ENCODE measurements at regions not wholly inside any gene's neighbourhood (a gene's known extent, or its start where the extent isn't known, plus 50 kb on each side); places are given as distances from the start of the nearest gene placed in this dataset.

DNA sequence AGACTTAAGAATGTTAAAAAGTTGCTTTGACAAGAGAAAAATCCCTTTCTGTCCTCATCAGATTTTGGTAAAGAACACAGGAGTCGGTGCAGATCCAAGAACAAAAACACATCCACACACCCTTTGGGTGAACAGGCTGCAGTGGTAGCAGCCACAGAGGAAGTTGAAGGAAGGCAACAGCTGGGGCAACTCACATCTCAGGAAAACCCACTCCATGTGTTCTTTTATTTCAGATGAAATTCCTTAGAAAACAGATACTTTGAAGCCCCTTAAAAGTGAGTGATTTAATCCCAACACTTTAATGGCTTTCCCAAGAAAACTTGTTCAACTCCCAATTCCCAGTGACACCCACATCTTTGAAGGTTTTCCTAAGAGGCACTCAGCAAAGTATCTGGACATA is 271.3 kb downstream of the ICOS start:
- H3K9me3 ChIP-seq (ENCODE audit: low read length) = no peaks in the 10 kb centered on the region
- H3K9ac ChIP-seq (ENCODE audit: low read length) = no peak overlapping the region
- H3F3A ChIP-seq (ENCODE audit: insufficient read depth, low read length) = no peaks in the 10 kb centered on the region
- H2AFZ ChIP-seq (ENCODE audit: low read length) = no peak overlapping the region
- H3K9me2 ChIP-seq (ENCODE audit: low read depth, low read length) = no peaks in the 10 kb centered on the region
- H3K79me2 ChIP-seq (ENCODE audit: insufficient read depth, low read length) = no peaks in the 10 kb centered on the region
- H3K4me1 ChIP-seq (ENCODE audit: insufficient read depth, low read length, severe bottlenecking) = no peaks in the 10 kb centered on the region
- H3K4me2 ChIP-seq (ENCODE audit: low read length) = no peak overlapping the region
- TF ChIP-seq, protein P1, sequence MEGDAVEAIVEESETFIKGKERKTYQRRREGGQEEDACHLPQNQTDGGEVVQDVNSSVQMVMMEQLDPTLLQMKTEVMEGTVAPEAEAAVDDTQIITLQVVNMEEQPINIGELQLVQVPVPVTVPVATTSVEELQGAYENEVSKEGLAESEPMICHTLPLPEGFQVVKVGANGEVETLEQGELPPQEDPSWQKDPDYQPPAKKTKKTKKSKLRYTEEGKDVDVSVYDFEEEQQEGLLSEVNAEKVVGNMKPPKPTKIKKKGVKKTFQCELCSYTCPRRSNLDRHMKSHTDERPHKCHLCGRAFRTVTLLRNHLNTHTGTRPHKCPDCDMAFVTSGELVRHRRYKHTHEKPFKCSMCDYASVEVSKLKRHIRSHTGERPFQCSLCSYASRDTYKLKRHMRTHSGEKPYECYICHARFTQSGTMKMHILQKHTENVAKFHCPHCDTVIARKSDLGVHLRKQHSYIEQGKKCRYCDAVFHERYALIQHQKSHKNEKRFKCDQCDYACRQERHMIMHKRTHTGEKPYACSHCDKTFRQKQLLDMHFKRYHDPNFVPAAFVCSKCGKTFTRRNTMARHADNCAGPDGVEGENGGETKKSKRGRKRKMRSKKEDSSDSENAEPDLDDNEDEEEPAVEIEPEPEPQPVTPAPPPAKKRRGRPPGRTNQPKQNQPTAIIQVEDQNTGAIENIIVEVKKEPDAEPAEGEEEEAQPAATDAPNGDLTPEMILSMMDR (IDR thresholded peaks at IDR 0.05; ENCODE audit: low read length) = no peak
- no peak for TF ChIP-seq EZH2 (IDR thresholded peaks at IDR 0.05; ENCODE audit: borderline replicate concordance, low read length)
- no peak overlapping the region for H3K4me3 ChIP-seq (ENCODE audit: low read depth, low read length, poor library complexity, severe bottlenecking)
- no peaks in the 10 kb centered on the region for H4K20me1 ChIP-seq (ENCODE audit: insufficient read depth, low read length)
- H3K36me3 ChIP-seq (ENCODE audit: insufficient read depth, low read length) = no peaks in the 10 kb centered on the region
- H3K27me3 ChIP-seq (ENCODE audit: insufficient read depth, low read length) = no peaks in the 10 kb centered on the region
- H3K27ac ChIP-seq (ENCODE audit: low read depth, low read length, poor library complexity, severe bottlenecking) = no peak overlapping the region

DNA sequence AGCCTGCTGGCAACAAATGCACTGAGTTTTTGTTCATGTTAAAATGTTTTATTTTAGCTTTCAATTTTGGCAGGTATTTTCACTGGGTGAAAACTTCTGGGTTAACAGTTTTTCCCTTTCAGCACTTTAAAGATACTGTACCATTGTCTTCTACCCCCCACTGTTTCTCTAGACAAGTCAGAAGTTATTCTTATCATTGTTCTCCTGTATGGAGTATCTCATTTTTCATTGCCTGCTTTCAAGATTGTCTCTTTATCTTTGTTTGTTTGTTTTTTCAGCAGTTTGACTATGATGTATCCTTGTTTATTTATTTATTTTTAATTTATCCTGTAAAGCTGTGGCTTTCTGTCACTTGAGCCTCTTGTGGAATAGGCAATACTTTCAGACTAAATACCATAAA is 277.0 kb downstream of the ICOS start:
- Histone ChIP-seq H3K4me2 (ENCODE audit: low read length) (no peak overlapping the region), H3K27ac (ENCODE audit: low read depth, low read length, poor library complexity, severe bottlenecking) (no peak overlapping the region), H3K4me3 (ENCODE audit: low read depth, low read length, poor library complexity, severe bottlenecking) (no peak overlapping the region), H3F3A (ENCODE audit: insufficient read depth, low read length) (no peaks in the 10 kb centered on the region), H3K9me3 (ENCODE audit: low read length) (no peaks in the 10 kb centered on the region), H3K27me3 (ENCODE audit: insufficient read depth, low read length) (no peaks in the 10 kb centered on the region), H4K20me1 (ENCODE audit: insufficient read depth, low read length) (no peaks in the 10 kb centered on the region), H3K4me1 (ENCODE audit: insufficient read depth, low read length, severe bottlenecking) (no peaks in the 10 kb centered on the region), H2AFZ (ENCODE audit: low read length) (no peak overlapping the region), H3K9me2 (ENCODE audit: low read depth, low read length) (no peaks in the 10 kb centered on the region), H3K79me2 (ENCODE audit: insufficient read depth, low read length) (no peaks in the 10 kb centered on the region), H3K36me3 (ENCODE audit: insufficient read depth, low read length) (no peaks in the 10 kb centered on the region), H3K9ac (ENCODE audit: low read length) (no peak overlapping the region)
- TF ChIP-seq, protein P1 (IDR thresholded peaks at IDR 0.05; ENCODE audit: low read length) = no peak
- no peak for TF ChIP-seq EZH2 (IDR thresholded peaks at IDR 0.05; ENCODE audit: borderline replicate concordance, low read length)

DNA sequence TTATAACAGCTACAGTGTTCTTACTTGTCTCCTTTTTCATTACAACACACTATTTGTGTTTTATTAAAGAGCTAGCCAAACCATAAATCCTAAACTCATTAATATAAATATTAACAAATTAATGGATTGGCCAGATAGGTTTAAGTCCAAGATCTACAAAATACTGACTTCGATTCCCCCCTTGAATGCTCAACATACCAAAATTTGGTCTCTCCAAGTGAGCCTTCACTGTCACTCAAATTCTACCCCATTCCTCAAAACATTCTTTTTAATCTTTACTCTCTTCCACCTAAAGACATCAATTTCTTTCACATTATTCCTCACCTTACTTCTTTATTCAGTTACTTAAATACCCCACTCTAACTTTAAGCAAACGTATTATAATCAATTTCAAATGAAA is 281.5 kb downstream of the ICOS start:
- no peaks in the 10 kb centered on the region for H3K79me2 ChIP-seq (ENCODE audit: insufficient read depth, low read length)
- H3K9ac ChIP-seq (ENCODE audit: low read length) = no peak overlapping the region
- H3K36me3 ChIP-seq (ENCODE audit: insufficient read depth, low read length) = no peaks in the 10 kb centered on the region
- H3K9me3 ChIP-seq (ENCODE audit: low read length) = no peaks in the 10 kb centered on the region
- no peak overlapping the region for H3K27ac ChIP-seq (ENCODE audit: low read depth, low read length, poor library complexity, severe bottlenecking)
- H3K27me3 ChIP-seq (ENCODE audit: insufficient read depth, low read length) = no peaks in the 10 kb centered on the region
- H3K4me3 ChIP-seq (ENCODE audit: low read depth, low read length, poor library complexity, severe bottlenecking) = no peak overlapping the region
- no peak overlapping the region for H3K4me2 ChIP-seq (ENCODE audit: low read length)
- no peak overlapping the region for H2AFZ ChIP-seq (ENCODE audit: low read length)
- TF ChIP-seq, protein P1 (IDR thresholded peaks at IDR 0.05; ENCODE audit: low read length) = no peak
- no peak for TF ChIP-seq EZH2 (IDR thresholded peaks at IDR 0.05; ENCODE audit: borderline replicate concordance, low read length)
- H3K9me2 ChIP-seq (ENCODE audit: low read depth, low read length) = no peaks in the 10 kb centered on the region
- no peaks in the 10 kb centered on the region for H4K20me1 ChIP-seq (ENCODE audit: insufficient read depth, low read length)
- no peaks in the 10 kb centered on the region for H3F3A ChIP-seq (ENCODE audit: insufficient read depth, low read length)
- H3K4me1 ChIP-seq (ENCODE audit: insufficient read depth, low read length, severe bottlenecking) = no peaks in the 10 kb centered on the region
